Ovary (tissue), 3 donors: ENCODE measurements at regions not wholly inside any gene's neighbourhood (a gene's known extent, or its start where the extent isn't known, plus 50 kb on each side); places are given as distances from the start of the nearest gene placed in this dataset.

Experiments
- EP300 ChIP-seq: sonication (generic); formaldehyde crosslinking; IDR thresholded peaks from one replicate; pipeline ENCODE4 v1.6.1; 2017; ENCODE audit warnings: antibody characterized with exemption
- POLR2A ChIP-seq: fragments of 450-650 bp; IDR thresholded peaks from one replicate; pipeline ENCODE4 v1.6.1; 2017; ENCODE audit warnings: antibody characterized with exemption, mild to moderate bottlenecking, moderate library complexity
- TF ChIP-seq, protein P1 (sequence below), 3 donors: fragments of 450-650 bp in 2 of 3; fragments of 200-600 bp in 1 of 3; IDR thresholded peaks; one replicate each; pipeline versions ENCODE4 v1.5.1 to v1.8.0; 2016 to 2022; ENCODE audit warnings: antibody characterized with exemption in 3 of 3, mild to moderate bottlenecking in 1 of 3
- donor health status: DM: no; HTN: no; CAD: no.

DNA sequence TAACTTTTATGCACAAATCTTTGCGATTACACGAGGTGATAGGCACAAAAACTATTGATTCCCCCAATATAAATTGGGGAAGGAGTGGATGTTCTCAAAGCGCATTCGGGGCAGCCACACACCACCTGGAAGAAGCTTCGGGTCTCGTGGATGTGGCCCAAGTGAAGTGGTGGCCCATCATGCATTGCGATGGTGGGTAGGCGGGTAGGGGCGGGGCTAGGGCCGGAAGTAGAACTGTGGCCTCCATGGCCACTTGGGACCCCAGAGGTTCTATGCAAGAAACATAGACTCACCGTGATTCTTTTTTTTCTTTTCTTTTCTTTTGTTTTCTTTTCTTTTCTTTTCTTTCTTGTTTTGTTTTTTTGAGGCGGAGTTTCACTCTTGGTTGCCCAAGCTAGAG, 86.4 kb upstream of the SLC44A1 start:
- TF ChIP-seq, protein P1, sequence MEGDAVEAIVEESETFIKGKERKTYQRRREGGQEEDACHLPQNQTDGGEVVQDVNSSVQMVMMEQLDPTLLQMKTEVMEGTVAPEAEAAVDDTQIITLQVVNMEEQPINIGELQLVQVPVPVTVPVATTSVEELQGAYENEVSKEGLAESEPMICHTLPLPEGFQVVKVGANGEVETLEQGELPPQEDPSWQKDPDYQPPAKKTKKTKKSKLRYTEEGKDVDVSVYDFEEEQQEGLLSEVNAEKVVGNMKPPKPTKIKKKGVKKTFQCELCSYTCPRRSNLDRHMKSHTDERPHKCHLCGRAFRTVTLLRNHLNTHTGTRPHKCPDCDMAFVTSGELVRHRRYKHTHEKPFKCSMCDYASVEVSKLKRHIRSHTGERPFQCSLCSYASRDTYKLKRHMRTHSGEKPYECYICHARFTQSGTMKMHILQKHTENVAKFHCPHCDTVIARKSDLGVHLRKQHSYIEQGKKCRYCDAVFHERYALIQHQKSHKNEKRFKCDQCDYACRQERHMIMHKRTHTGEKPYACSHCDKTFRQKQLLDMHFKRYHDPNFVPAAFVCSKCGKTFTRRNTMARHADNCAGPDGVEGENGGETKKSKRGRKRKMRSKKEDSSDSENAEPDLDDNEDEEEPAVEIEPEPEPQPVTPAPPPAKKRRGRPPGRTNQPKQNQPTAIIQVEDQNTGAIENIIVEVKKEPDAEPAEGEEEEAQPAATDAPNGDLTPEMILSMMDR (IDR thresholded peaks at IDR 0.05): no peak
- TF ChIP-seq POLR2A (no peak), EP300 (no peak)
